ENCODE measurements at regions not wholly inside any gene's neighbourhood (a gene's known extent, or its start where the extent isn't known, plus 50 kb on each side); places are given as distances from the start of the nearest gene placed in this dataset.

- H3K79me2 ChIP-seq (ENCODE audit: control insufficient read depth, insufficient read depth, low read length), result no peaks in the 10 kb centered on the region
- 2% methylated on average over 11 of the region's 12 CpGs for whole genome bisulfite sequencing (ENCODE audit: insufficient coverage, low coverage, missing lambda C conversion rate)
- peaks cover 0 to 22% of the 10 kb centered on the region in 2 experiments; a peak in 2 of 5 replicates for H3K4me1 ChIP-seq (replicated peaks in 1 of 2; ENCODE audit: control insufficient read depth in 2 of 2, insufficient read depth in 2 of 2, low read length in 2 of 2)
- H4K20me1 ChIP-seq (replicated peaks; ENCODE audit: control insufficient read depth, insufficient read depth, low read length), result peaks cover 13% of the 10 kb centered on the region
- no peaks in the 10 kb centered on the region for H3K9me1 ChIP-seq (ENCODE audit: control insufficient read depth, insufficient read depth, low read length)
- H3K4me2 ChIP-seq (ENCODE audit: insufficient read depth, low read length), result no peak overlapping the region
- no peak for DNase-seq (ENCODE audit: extremely low read depth in 1 of 4, low spot score in 3 of 4)
- no peaks in the 10 kb centered on the region for H3K36me3 ChIP-seq (ENCODE audit: control insufficient read depth, insufficient read depth, low read length)
- no peaks in the 10 kb centered on the region for H3K9me3 ChIP-seq (replicated peaks; ENCODE audit: control insufficient read depth, insufficient read depth, low read depth, low read length)
- no peak for FAIRE-seq
- H2AFZ ChIP-seq (ENCODE audit: low read depth, low read length), result no peak overlapping the region
- no TSS peak for BruUV-seq (replicated peaks)
- H3K4me3 ChIP-seq, result no peak overlapping the region
- in situ Hi-C loops (cut with MboI) (no loop called here), intact Hi-C loops (cut with micrococcal nuclease) (no loop called here)
- peaks cover 22 to 83% of the 10 kb centered on the region in 2 experiments for H3K27me3 ChIP-seq (ENCODE audit: control insufficient read depth in 2 of 2, insufficient read depth in 2 of 2, low read length in 2 of 2)
- H3K27ac ChIP-seq (ENCODE audit: extremely low read depth, low read depth, low read length), result no peak overlapping the region
- POLR2A ChIA-PET, result interaction anchor here (0.6 kb wide), 1 partner anchor 25 kb away, joined by 3 read pairs; no protein-coding TSS in a partner anchor
- TF ChIP-seq CGGBP1 (CRISPR knock-in tag; IDR thresholded peaks at IDR 0.05) (no peak), ZNF324 (CRISPR knock-in tag; IDR thresholded peaks at IDR 0.05) (no peak), RB1 (IDR thresholded peaks at IDR 0.05; ENCODE audit: low read depth) (no peak), BRD9 (IDR thresholded peaks at IDR 0.05; ENCODE audit: low read depth, partially characterized antibody) (no peak), PHF20 (IDR thresholded peaks at IDR 0.05; ENCODE audit: partially characterized antibody) (no peak), ZNF253 (CRISPR knock-in tag; conservative IDR thresholded peaks at IDR 0.05) (no peak), SNAPC5 (CRISPR knock-in tag; IDR thresholded peaks at IDR 0.05) (no peak), THRA (IDR thresholded peaks at IDR 0.05) (no peak), STAT5B (CRISPR knock-in tag; IDR thresholded peaks at IDR 0.05) (no peak), PRPF4 (IDR thresholded peaks at IDR 0.05; ENCODE audit: insufficient read depth, low read depth, low read length, poor library complexity, severe bottlenecking) (no peak), CBX5 (IDR thresholded peaks at IDR 0.05; ENCODE audit: borderline replicate concordance, low read depth) (no peak), LARP7 (IDR thresholded peaks at IDR 0.05) (no peak), ZNF175 (CRISPR knock-in tag; IDR thresholded peaks at IDR 0.05; ENCODE audit: low read depth) (no peak), NEUROD1 (IDR thresholded peaks at IDR 0.05; ENCODE audit: borderline replicate concordance, low read depth, low read length, partially characterized antibody) (no peak)
- TF ChIP-seq, protein P1, sequence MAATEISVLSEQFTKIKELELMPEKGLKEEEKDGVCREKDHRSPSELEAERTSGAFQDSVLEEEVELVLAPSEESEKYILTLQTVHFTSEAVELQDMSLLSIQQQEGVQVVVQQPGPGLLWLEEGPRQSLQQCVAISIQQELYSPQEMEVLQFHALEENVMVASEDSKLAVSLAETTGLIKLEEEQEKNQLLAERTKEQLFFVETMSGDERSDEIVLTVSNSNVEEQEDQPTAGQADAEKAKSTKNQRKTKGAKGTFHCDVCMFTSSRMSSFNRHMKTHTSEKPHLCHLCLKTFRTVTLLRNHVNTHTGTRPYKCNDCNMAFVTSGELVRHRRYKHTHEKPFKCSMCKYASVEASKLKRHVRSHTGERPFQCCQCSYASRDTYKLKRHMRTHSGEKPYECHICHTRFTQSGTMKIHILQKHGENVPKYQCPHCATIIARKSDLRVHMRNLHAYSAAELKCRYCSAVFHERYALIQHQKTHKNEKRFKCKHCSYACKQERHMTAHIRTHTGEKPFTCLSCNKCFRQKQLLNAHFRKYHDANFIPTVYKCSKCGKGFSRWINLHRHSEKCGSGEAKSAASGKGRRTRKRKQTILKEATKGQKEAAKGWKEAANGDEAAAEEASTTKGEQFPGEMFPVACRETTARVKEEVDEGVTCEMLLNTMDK (IDR thresholded peaks at IDR 0.05; ENCODE audit: borderline replicate concordance, insufficient read depth, low read depth, low read length, poor library complexity, severe bottlenecking), result no peak
- TF ChIP-seq, protein P2, sequence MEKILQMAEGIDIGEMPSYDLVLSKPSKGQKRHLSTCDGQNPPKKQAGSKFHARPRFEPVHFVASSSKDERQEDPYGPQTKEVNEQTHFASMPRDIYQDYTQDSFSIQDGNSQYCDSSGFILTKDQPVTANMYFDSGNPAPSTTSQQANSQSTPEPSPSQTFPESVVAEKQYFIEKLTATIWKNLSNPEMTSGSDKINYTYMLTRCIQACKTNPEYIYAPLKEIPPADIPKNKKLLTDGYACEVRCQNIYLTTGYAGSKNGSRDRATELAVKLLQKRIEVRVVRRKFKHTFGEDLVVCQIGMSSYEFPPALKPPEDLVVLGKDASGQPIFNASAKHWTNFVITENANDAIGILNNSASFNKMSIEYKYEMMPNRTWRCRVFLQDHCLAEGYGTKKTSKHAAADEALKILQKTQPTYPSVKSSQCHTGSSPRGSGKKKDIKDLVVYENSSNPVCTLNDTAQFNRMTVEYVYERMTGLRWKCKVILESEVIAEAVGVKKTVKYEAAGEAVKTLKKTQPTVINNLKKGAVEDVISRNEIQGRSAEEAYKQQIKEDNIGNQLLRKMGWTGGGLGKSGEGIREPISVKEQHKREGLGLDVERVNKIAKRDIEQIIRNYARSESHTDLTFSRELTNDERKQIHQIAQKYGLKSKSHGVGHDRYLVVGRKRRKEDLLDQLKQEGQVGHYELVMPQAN (IDR thresholded peaks at IDR 0.05; ENCODE audit: borderline replicate concordance), result no peak
- ATAC-seq, result no peak
- H3K9ac ChIP-seq (ENCODE audit: insufficient read depth in 1 of 2, low read depth in 2 of 2, low read length in 2 of 2), result no peak overlapping the region
- CTCF ChIA-PET (ENCODE audit: low intra/inter-chr PET ratio), result no interaction called here
Measured at GRCh38 chr9:134231330-134231745, 67.0 kb upstream of the RNU6ATAC start.
